HG03469 (cell line): ENCODE measurements at regions not wholly inside any gene's neighbourhood (a gene's known extent, or its start where the extent isn't known, plus 50 kb on each side); places are given as distances from the start of the nearest gene placed in this dataset.
"Not testable (repeated sequence)": the region's sequence is repeated elsewhere in the genome, so short reads cannot be mapped to it uniquely, and the experiment has no call there.

Experiments used
- ATAC-seq: cut with Tn5 transposase; IDR thresholded peaks from one replicate; pipeline ENCODE4 v1.9.1; 2021; ENCODE audit warnings: mild to moderate bottlenecking, moderate library complexity, moderate number of reproducible peaks; ENCODE audit not compliant: unreplicated experiment

GRCh38 chr10:3580565-3580964, 204.4 kb downstream of the KLF6 start:
- no peak for ATAC-seq

GRCh38 chr10:3579845-3580244, 205.2 kb downstream of the KLF6 start:
- no peak for ATAC-seq

- no peak for ATAC-seq
Measured at GRCh38 chr10:3578682-3579081, 206.3 kb downstream of the KLF6 start.

GRCh38 chr10:3578159-3578558, 206.8 kb downstream of the KLF6 start:
- ATAC-seq = no peak

GRCh38 chr10:3574451-3574850, 210.6 kb downstream of the KLF6 start:
- ATAC-seq = no peak

- ATAC-seq = no peak
Measured at GRCh38 chr10:3573498-3573897, 211.5 kb downstream of the KLF6 start.

- no peak for ATAC-seq
Measured at GRCh38 chr10:3571310-3571825, 213.6 kb downstream of the KLF6 start.

GRCh38 chr10:3570855-3571266, 214.1 kb downstream of the KLF6 start:
- ATAC-seq = no peak

- ATAC-seq = no peak
Measured at GRCh38 chr10:3570131-3570729, 214.8 kb downstream of the KLF6 start.

GRCh38 chr10:3568983-3569382, 216.0 kb downstream of the KLF6 start:
- no peak for ATAC-seq

- no peak for ATAC-seq
Measured at GRCh38 chr10:3568392-3568791, 216.6 kb downstream of the KLF6 start.

GRCh38 chr10:3567291-3567963, 217.6 kb downstream of the KLF6 start:
- no peak for ATAC-seq

- ATAC-seq = no peak
Measured at GRCh38 chr10:3566627-3567026, 218.4 kb downstream of the KLF6 start.

- no peak for ATAC-seq
Measured at GRCh38 chr10:3564346-3565002, 220.5 kb downstream of the KLF6 start.

GRCh38 chr10:3563298-3563697, 221.7 kb downstream of the KLF6 start:
- ATAC-seq = no peak

- not testable (repeated sequence) for ATAC-seq
Measured at GRCh38 chr10:3560628-3561027, 224.4 kb downstream of the KLF6 start.

- no peak for ATAC-seq
Measured at GRCh38 chr10:3559527-3559926, 225.5 kb downstream of the KLF6 start.

GRCh38 chr10:3559011-3559410, 226.0 kb downstream of the KLF6 start:
- no peak for ATAC-seq

- ATAC-seq = not testable (repeated sequence)
Measured at GRCh38 chr10:3556191-3557017, 228.6 kb downstream of the KLF6 start.

- ATAC-seq = no peak
Measured at GRCh38 chr10:3554121-3554522, 230.9 kb downstream of the KLF6 start.

- no peak for ATAC-seq
Measured at GRCh38 chr10:3552281-3552680, 232.7 kb downstream of the KLF6 start.
